HL-60 (cell line): ENCODE measurements at regions not wholly inside any gene's neighbourhood (a gene's known extent, or its start where the extent isn't known, plus 50 kb on each side); places are given as distances from the start of the nearest gene placed in this dataset.
"Not testable (repeated sequence)": the region's sequence is repeated elsewhere in the genome, so short reads cannot be mapped to it uniquely, and the experiment has no call there.

ENCODE experiments used
- CTCF ChIP-seq: IDR thresholded peaks from one replicate; pipeline ENCODE4 v1.5.1; 2011; ENCODE audit warnings: low read length, control low read depth, inconsistent platforms; ENCODE audit not compliant: insufficient read depth
- GABPA ChIP-seq: IDR thresholded peaks from 2 replicates; pipeline ENCODE4 v1.6.1; 2012; ENCODE audit warnings: low read depth
- POLR2AphosphoS5 ChIP-seq: IDR thresholded peaks from 2 replicates; pipeline ENCODE4 v1.6.1; 2012; ENCODE audit warnings: low read depth
- REST ChIP-seq: IDR thresholded peaks from 2 replicates; pipeline ENCODE4 v1.6.1; 2012; ENCODE audit warnings: low read depth; ENCODE audit not compliant: insufficient replicate concordance

GRCh38 chr10:25874402-25874801, 59.6 kb upstream of the MYO3A start:
- not testable (repeated sequence) for TF ChIP-seq CTCF, POLR2AphosphoS5, REST, GABPA
